HG02798 (cell line): ENCODE measurements at regions not wholly inside any gene's neighbourhood (a gene's known extent, or its start where the extent isn't known, plus 50 kb on each side); places are given as distances from the start of the nearest gene placed in this dataset.

Experiments
- ATAC-seq: cut with Tn5 transposase; IDR thresholded peaks from one replicate; pipeline ENCODE4 v1.9.1; 2021; ENCODE audit warnings: mild to moderate bottlenecking; ENCODE audit not compliant: unreplicated experiment, poor library complexity

- no peak for ATAC-seq
Measured at GRCh38 chr2:118627156-118627555, 220.3 kb downstream of the EN1 start.

- no peak for ATAC-seq
Measured at GRCh38 chr2:118622913-118623312, 224.5 kb downstream of the EN1 start.

- ATAC-seq: no peak
Measured at GRCh38 chr2:118622108-118622507, 225.3 kb downstream of the EN1 start.

GRCh38 chr2:118618279-118618678 lies 229.2 kb downstream of the EN1 start:
- no peak for ATAC-seq

GRCh38 chr2:118616432-118616831 lies 231.0 kb downstream of the EN1 start:
- no peak for ATAC-seq

- ATAC-seq: no peak
Measured at GRCh38 chr2:118614841-118615271, 232.6 kb downstream of the EN1 start.

GRCh38 chr2:118613737-118614136 lies 233.7 kb downstream of the EN1 start:
- no peak for ATAC-seq

GRCh38 chr2:118611691-118612090 lies 235.8 kb downstream of the EN1 start:
- no peak for ATAC-seq

GRCh38 chr2:118609138-118609537 lies 238.3 kb downstream of the EN1 start:
- ATAC-seq: no peak

- ATAC-seq: no peak
Measured at GRCh38 chr2:118607641-118608040, 239.8 kb downstream of the EN1 start.

GRCh38 chr2:118604811-118605210 lies 242.6 kb downstream of the EN1 start:
- ATAC-seq: no peak

- no peak for ATAC-seq
Measured at GRCh38 chr2:118604371-118604770, 243.1 kb downstream of the EN1 start.

- ATAC-seq: no peak
Measured at GRCh38 chr2:118599141-118599540, 248.3 kb downstream of the EN1 start.

- no peak for ATAC-seq
Measured at GRCh38 chr2:118596620-118597019, 250.8 kb downstream of the EN1 start.

- ATAC-seq: no peak
Measured at GRCh38 chr2:118593257-118593656, 254.2 kb downstream of the EN1 start.

GRCh38 chr2:118591223-118591622 lies 256.2 kb downstream of the EN1 start:
- no peak for ATAC-seq

GRCh38 chr2:118589721-118590120 lies 257.7 kb downstream of the EN1 start:
- no peak for ATAC-seq

GRCh38 chr2:118588850-118589249 lies 258.6 kb downstream of the EN1 start:
- ATAC-seq: no peak

- ATAC-seq: no peak
Measured at GRCh38 chr2:118586312-118586711, 261.1 kb downstream of the EN1 start.

GRCh38 chr2:118584877-118585276 lies 262.6 kb downstream of the EN1 start:
- ATAC-seq: no peak

GRCh38 chr2:118584062-118584749 lies 263.2 kb downstream of the EN1 start:
- ATAC-seq: no peak

GRCh38 chr2:118582058-118582457 lies 265.4 kb downstream of the EN1 start:
- ATAC-seq: no peak

- no peak for ATAC-seq
Measured at GRCh38 chr2:118580651-118581050, 266.8 kb downstream of the EN1 start.
